ENCODE measurements at regions not wholly inside any gene's neighbourhood (a gene's known extent, or its start where the extent isn't known, plus 50 kb on each side); places are given as distances from the start of the nearest gene placed in this dataset.
A peak's percentile ranks its signal among the peaks of the same experiment; 100 is the strongest.

GRCh38 chr6:140071601-140072062 is 697.2 kb upstream of the CITED2 start:
- no peak for DNase-seq

GRCh38 chr6:140070846-140071473 is 696.5 kb upstream of the CITED2 start:
- no peak for DNase-seq

GRCh38 chr6:140069576-140069975 is 695.1 kb upstream of the CITED2 start:
- DNase-seq = no peak

GRCh38 chr6:140068801-140069200 is 694.4 kb upstream of the CITED2 start:
- no peak for DNase-seq

- DNase-seq = no peak
Measured at GRCh38 chr6:140064366-140064765, 689.9 kb upstream of the CITED2 start.

- no peak for DNase-seq
Measured at GRCh38 chr6:140063021-140063399, 688.6 kb upstream of the CITED2 start.

GRCh38 chr6:140062043-140063020 is 687.9 kb upstream of the CITED2 start:
- DNase-seq = no peak

GRCh38 chr6:140061110-140062042 is 686.9 kb upstream of the CITED2 start:
- DNase-seq = no peak

GRCh38 chr6:140059947-140060346 is 685.5 kb upstream of the CITED2 start:
- no peak for DNase-seq

GRCh38 chr6:140058863-140059262 is 684.4 kb upstream of the CITED2 start:
- DNase-seq = no peak

- DNase-seq = no peak
Measured at GRCh38 chr6:140052736-140053729, 678.6 kb upstream of the CITED2 start.

- peak in 2 of 3 experiments; percentile 14 to 68 for DNase-seq
Measured at GRCh38 chr6:140051521-140052512, 677.4 kb upstream of the CITED2 start.

- DNase-seq = peak in 1 of 3 experiments; percentile 20
Measured at GRCh38 chr6:140050101-140050995, 675.9 kb upstream of the CITED2 start.

- no peak for DNase-seq
Measured at GRCh38 chr6:140049251-140049650, 674.8 kb upstream of the CITED2 start.

GRCh38 chr6:140048202-140048790 is 673.8 kb upstream of the CITED2 start:
- no peak for DNase-seq

GRCh38 chr6:140047321-140047720 is 672.9 kb upstream of the CITED2 start:
- no peak for DNase-seq

GRCh38 chr6:140046016-140046632 is 671.7 kb upstream of the CITED2 start:
- no peak for DNase-seq

GRCh38 chr6:140045116-140045515 is 670.7 kb upstream of the CITED2 start:
- DNase-seq = no peak
